ENCODE measurements at regions not wholly inside any gene's neighbourhood (a gene's known extent, or its start where the extent isn't known, plus 50 kb on each side); places are given as distances from the start of the nearest gene placed in this dataset.

GRCh38 chr9:2286825-2287455, 271.8 kb downstream of the SMARCA2 start:
- TF ChIP-seq NFIC (IDR thresholded peaks at IDR 0.05) (no peak), REST (IDR thresholded peaks at IDR 0.05; ENCODE audit: low read depth) (no peak), EGR1 (IDR thresholded peaks at IDR 0.05) (no peak), CEBPB (IDR thresholded peaks at IDR 0.05) (no peak), ZBTB7A (IDR thresholded peaks at IDR 0.05; ENCODE audit: low read depth) (no peak), CREB1 (IDR thresholded peaks at IDR 0.05; ENCODE audit: low read depth) (no peak), EP300 (IDR thresholded peaks at IDR 0.05; ENCODE audit: borderline replicate concordance) (no peak), RAD21 (IDR thresholded peaks at IDR 0.05; ENCODE audit: low read depth) (no peak), YY1 (IDR thresholded peaks at IDR 0.05; ENCODE audit: low read depth) (no peak), TAF1 (IDR thresholded peaks at IDR 0.05; ENCODE audit: low read depth) (no peak)
- TF ChIP-seq, protein P1, sequence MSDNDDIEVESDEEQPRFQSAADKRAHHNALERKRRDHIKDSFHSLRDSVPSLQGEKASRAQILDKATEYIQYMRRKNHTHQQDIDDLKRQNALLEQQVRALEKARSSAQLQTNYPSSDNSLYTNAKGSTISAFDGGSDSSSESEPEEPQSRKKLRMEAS (IDR thresholded peaks at IDR 0.05): no peak
- TF ChIP-seq, protein P2, sequence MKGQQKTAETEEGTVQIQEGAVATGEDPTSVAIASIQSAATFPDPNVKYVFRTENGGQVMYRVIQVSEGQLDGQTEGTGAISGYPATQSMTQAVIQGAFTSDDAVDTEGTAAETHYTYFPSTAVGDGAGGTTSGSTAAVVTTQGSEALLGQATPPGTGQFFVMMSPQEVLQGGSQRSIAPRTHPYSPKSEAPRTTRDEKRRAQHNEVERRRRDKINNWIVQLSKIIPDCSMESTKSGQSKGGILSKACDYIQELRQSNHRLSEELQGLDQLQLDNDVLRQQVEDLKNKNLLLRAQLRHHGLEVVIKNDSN (IDR thresholded peaks at IDR 0.05): no peak

DNA sequence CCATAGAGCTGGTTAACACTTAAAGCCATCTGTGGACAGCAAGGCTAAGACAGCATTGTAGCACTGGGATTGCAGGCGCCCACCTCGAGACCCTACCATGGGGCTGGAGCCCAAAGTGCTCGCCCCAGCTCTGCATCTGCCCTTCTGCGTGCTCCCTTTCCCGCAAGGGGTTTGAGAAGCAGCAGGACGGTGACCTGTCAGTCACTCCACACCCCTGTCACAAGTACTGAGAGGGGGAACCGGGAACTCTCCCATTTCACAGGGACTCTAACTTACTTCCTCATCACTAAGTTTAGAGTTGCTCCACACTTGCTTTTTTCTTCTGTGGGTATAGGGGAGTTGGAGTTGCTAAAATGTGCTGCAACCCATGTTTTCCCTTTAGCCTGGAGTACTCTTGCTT, 273.2 kb downstream of the SMARCA2 start:
- TF ChIP-seq, protein P2 (IDR thresholded peaks at IDR 0.05): no peak
- TF ChIP-seq RAD21 (IDR thresholded peaks at IDR 0.05; ENCODE audit: low read depth) (no peak), EGR1 (IDR thresholded peaks at IDR 0.05) (no peak), TAF1 (IDR thresholded peaks at IDR 0.05; ENCODE audit: low read depth) (no peak), TEAD4 (IDR thresholded peaks at IDR 0.05) (no peak), ZBTB7A (IDR thresholded peaks at IDR 0.05; ENCODE audit: low read depth) (no peak), YY1 (IDR thresholded peaks at IDR 0.05; ENCODE audit: low read depth) (no peak), EP300 (IDR thresholded peaks at IDR 0.05; ENCODE audit: borderline replicate concordance) (no peak), FOXM1 (IDR thresholded peaks at IDR 0.05; ENCODE audit: borderline replicate concordance, low read depth) (no peak), REST (IDR thresholded peaks at IDR 0.05; ENCODE audit: low read depth) (no peak), TCF12 (IDR thresholded peaks at IDR 0.05; ENCODE audit: low read depth) (no peak), CEBPB (IDR thresholded peaks at IDR 0.05) (no peak), NFIC (IDR thresholded peaks at IDR 0.05) (no peak), CREB1 (IDR thresholded peaks at IDR 0.05; ENCODE audit: low read depth) (no peak)
- TF ChIP-seq, protein P1 (IDR thresholded peaks at IDR 0.05): no peak

GRCh38 chr9:2289263-2289662, 274.1 kb downstream of the SMARCA2 start:
- TF ChIP-seq FOXM1 (IDR thresholded peaks at IDR 0.05; ENCODE audit: borderline replicate concordance, low read depth): no peak
- TF ChIP-seq YY1 (IDR thresholded peaks at IDR 0.05; ENCODE audit: low read depth): no peak
- TF ChIP-seq, protein P1 (IDR thresholded peaks at IDR 0.05): no peak
- no peak for TF ChIP-seq TEAD4 (IDR thresholded peaks at IDR 0.05)
- TF ChIP-seq, protein P2 (IDR thresholded peaks at IDR 0.05): no peak
- TF ChIP-seq REST (IDR thresholded peaks at IDR 0.05; ENCODE audit: low read depth): no peak
- TF ChIP-seq CEBPB (IDR thresholded peaks at IDR 0.05): no peak

DNA sequence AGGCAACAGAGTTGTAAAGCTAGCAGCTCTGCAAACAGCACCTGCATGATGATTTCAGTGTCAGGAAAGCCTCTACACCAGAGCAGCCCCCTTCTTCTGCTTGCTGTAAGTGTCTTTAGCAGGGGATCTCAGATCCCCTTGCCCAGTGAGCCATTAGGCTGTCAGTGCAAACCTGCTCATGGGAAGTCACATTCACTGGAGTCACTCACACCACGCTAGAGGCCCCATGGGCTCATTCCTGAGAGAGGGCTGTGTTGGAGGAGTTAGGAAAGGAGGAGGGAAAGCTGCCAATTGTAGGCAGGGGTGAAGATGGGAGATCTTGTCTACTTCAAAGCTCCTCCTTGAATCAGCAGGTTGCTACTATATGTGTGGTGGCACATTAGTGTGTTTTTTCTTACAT, 275.2 kb downstream of the SMARCA2 start:
- TF ChIP-seq ZBTB7A (IDR thresholded peaks at IDR 0.05; ENCODE audit: low read depth) (no peak), TAF1 (IDR thresholded peaks at IDR 0.05; ENCODE audit: low read depth) (no peak), EP300 (IDR thresholded peaks at IDR 0.05; ENCODE audit: borderline replicate concordance) (no peak), CREB1 (IDR thresholded peaks at IDR 0.05; ENCODE audit: low read depth) (no peak), EGR1 (IDR thresholded peaks at IDR 0.05) (no peak), CEBPB (IDR thresholded peaks at IDR 0.05) (no peak), TCF12 (IDR thresholded peaks at IDR 0.05; ENCODE audit: low read depth) (no peak), YY1 (IDR thresholded peaks at IDR 0.05; ENCODE audit: low read depth) (no peak), NFIC (IDR thresholded peaks at IDR 0.05) (no peak), TEAD4 (IDR thresholded peaks at IDR 0.05) (no peak), REST (IDR thresholded peaks at IDR 0.05; ENCODE audit: low read depth) (no peak), FOXM1 (IDR thresholded peaks at IDR 0.05; ENCODE audit: borderline replicate concordance, low read depth) (no peak)
- TF ChIP-seq, protein P2 (IDR thresholded peaks at IDR 0.05): no peak
- TF ChIP-seq, protein P1 (IDR thresholded peaks at IDR 0.05): no peak
